GM12874 (cell line): ENCODE measurements at regions not wholly inside any gene's neighbourhood (a gene's known extent, or its start where the extent isn't known, plus 50 kb on each side); places are given as distances from the start of the nearest gene placed in this dataset.

ENCODE experiments used
- TF ChIP-seq, protein P1 (sequence below): IDR thresholded peaks from 2 replicates; pipeline ENCODE4 v1.5.1; 2011; ENCODE audit warnings: low read depth, mild to moderate bottlenecking, control low read depth, low read length, moderate library complexity; ENCODE audit not compliant: insufficient read depth

- TF ChIP-seq, protein P1, sequence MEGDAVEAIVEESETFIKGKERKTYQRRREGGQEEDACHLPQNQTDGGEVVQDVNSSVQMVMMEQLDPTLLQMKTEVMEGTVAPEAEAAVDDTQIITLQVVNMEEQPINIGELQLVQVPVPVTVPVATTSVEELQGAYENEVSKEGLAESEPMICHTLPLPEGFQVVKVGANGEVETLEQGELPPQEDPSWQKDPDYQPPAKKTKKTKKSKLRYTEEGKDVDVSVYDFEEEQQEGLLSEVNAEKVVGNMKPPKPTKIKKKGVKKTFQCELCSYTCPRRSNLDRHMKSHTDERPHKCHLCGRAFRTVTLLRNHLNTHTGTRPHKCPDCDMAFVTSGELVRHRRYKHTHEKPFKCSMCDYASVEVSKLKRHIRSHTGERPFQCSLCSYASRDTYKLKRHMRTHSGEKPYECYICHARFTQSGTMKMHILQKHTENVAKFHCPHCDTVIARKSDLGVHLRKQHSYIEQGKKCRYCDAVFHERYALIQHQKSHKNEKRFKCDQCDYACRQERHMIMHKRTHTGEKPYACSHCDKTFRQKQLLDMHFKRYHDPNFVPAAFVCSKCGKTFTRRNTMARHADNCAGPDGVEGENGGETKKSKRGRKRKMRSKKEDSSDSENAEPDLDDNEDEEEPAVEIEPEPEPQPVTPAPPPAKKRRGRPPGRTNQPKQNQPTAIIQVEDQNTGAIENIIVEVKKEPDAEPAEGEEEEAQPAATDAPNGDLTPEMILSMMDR: no peak
These were observed 1289.4 kb downstream of the AACS start for GRCh38 chr12:126354633-126355032.

DNA sequence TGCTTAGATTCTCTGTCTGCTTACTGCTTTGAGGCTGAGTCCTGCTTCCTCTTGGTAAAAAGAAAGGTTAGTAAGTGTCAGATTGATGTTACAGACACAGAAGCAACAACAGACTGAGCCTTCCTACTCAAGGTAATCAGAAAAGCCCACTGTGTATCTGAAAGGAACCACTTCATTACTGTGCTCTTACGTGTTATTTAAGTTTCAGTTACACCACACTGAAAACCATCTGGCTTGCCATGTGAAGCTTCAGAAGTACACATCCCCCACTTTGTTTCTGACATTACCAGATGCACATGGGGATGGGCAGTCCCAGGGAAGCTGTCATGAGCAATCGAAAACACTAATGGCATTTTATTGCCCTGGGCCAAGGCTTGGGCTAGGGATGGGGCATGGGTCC, 1290.1 kb downstream of the AACS start:
- TF ChIP-seq, protein P1: no peak

- TF ChIP-seq, protein P1: no peak
These were observed 1293.6 kb downstream of the AACS start for GRCh38 chr12:126358806-126359205.

GRCh38 chr12:126359216-126359615, 1294.0 kb downstream of the AACS start:
- TF ChIP-seq, protein P1: no peak

GRCh38 chr12:126361804-126362203, 1296.6 kb downstream of the AACS start:
- TF ChIP-seq, protein P1: no peak

GRCh38 chr12:126362493-126362892, 1297.3 kb downstream of the AACS start:
- TF ChIP-seq, protein P1: no peak

DNA sequence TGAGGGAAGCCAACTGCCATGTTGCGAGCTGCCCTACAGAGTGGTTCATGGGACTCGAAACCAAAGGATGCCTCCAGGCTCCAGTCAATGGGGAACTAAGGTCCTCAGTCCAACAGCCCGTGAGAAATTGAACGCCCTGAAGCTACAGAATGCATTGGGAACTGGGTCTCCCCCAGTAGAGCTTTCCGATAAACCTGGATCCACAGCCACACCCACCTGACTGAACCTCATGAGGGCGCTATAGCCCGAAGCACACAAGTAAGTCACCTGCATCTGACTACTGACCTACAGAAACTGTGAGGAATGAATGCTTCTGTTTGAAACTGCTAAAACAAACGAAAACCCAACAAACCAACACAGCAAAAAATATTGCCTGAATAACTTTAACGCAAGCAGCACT, 1297.7 kb downstream of the AACS start:
- TF ChIP-seq, protein P1: no peak
